Endothelial cell of umbilical vein (primary cell): ENCODE measurements at regions not wholly inside any gene's neighbourhood (a gene's known extent, or its start where the extent isn't known, plus 50 kb on each side); places are given as distances from the start of the nearest gene placed in this dataset.

Experiments used
- BruUV-seq: library from RNA; stranded (reverse); fragments of 400-500 nt; replicated peaks from 2 replicates; lab custom pipeline; 2021; lab: Mats Ljungman, UMichigan
- CTCF ChIA-PET: fragments of 300-600, 350-600 bp; sonication (Branson Sonifier 250); formaldehyde crosslinking; loops from one replicate; lab custom pipeline; 2021; ENCODE audit warnings: antibody characterized with exemption, inconsistent platforms; lab: Charles Lee
- POLR2A ChIA-PET: fragments of 300-600, 350-600 bp; sonication (Branson Sonifier 250); formaldehyde crosslinking; loops from one replicate; lab custom pipeline; 2021; ENCODE audit warnings: antibody characterized with exemption, inconsistent platforms; lab: Charles Lee
- DNase-seq: peaks from one replicate; pipeline ENCODE4 v3.0.0-alpha.2; 2011; ENCODE audit warnings: low read depth, low spot score
- FAIRE-seq: peaks from 2 replicates; lab custom pipeline; 2011; peaks lifted over from hg19 to GRCh38; lab: Jason Lieb, UNC
- H2AFZ ChIP-seq: 2 replicates; pipeline ENCODE4 v1.6.0; 2012; ENCODE audit warnings: low read depth, low read length, control low read depth, inconsistent platforms
- H3K27ac ChIP-seq: 2 replicates; pipeline ENCODE4 v1.5.1; 2011; ENCODE audit warnings: low read depth, mild to moderate bottlenecking, control low read depth, low read length, moderate library complexity; ENCODE audit not compliant: insufficient read depth
- H3K27me3 ChIP-seq, 2 experiments: 2 replicates each; pipeline versions ENCODE4 v1.6.0 to v1.6.1; 2011; ENCODE audit warnings: low read length in 2 of 2, mixed read lengths in 1 of 2; ENCODE audit not compliant: control insufficient read depth in 2 of 2, insufficient read depth in 2 of 2
- H3K36me3 ChIP-seq, 2 experiments: 2 replicates in 1 of 2; 3 replicates in 1 of 2; pipeline ENCODE4 v1.5.1; 2011; ENCODE audit warnings: low read length in 2 of 2, mild to moderate bottlenecking in 1 of 2, moderate library complexity in 1 of 2; ENCODE audit not compliant: control insufficient read depth in 2 of 2, insufficient read depth in 2 of 2; ENCODE audit errors: extremely low read depth in 1 of 2
- H3K4me1 ChIP-seq: 3 replicates; pipeline ENCODE4 v1.5.1; 2011; ENCODE audit warnings: mild to moderate bottlenecking, low read length; ENCODE audit not compliant: control insufficient read depth, insufficient read depth; ENCODE audit errors: extremely low read depth
- H3K4me2 ChIP-seq: 2 replicates; pipeline ENCODE4 v1.6.1; 2011; ENCODE audit warnings: low read length, control low read depth, mixed read lengths; ENCODE audit not compliant: insufficient read depth
- H3K4me3 ChIP-seq, 3 experiments: fragments of 200-600 bp in 1 of 3; sonication (generic), shearing (Covaris generic) in 1 of 3; replicated peaks in 1 of 3; 2 replicates each; pipeline ENCODE4 v1.5.1; 2011 to 2016; ENCODE audit warnings: control low read depth in 3 of 3, low read length in 3 of 3, mild to moderate bottlenecking in 2 of 3, inconsistent platforms in 1 of 3, low read depth in 1 of 3, moderate library complexity in 1 of 3; ENCODE audit not compliant: insufficient read depth in 1 of 3
- H3K79me2 ChIP-seq: 2 replicates; pipeline ENCODE4 v1.6.0; 2012; ENCODE audit warnings: low read length, inconsistent platforms; ENCODE audit not compliant: control insufficient read depth, insufficient read depth
- H3K9ac ChIP-seq: replicated peaks from 2 replicates; pipeline ENCODE3; 2011; ENCODE audit warnings: low read length, control low read depth; ENCODE audit not compliant: insufficient read depth; ENCODE audit errors: extremely low read depth
- H3K9me1 ChIP-seq: replicated peaks from 3 replicates; pipeline ENCODE4 v1.6.0; 2011; ENCODE audit warnings: mild to moderate bottlenecking, low read length; ENCODE audit not compliant: control insufficient read depth, insufficient read depth; ENCODE audit errors: extremely low read depth
- H3K9me3 ChIP-seq: replicated peaks from 2 replicates; pipeline ENCODE4 v1.5.1; 2012; ENCODE audit warnings: low read length, inconsistent platforms; ENCODE audit not compliant: control insufficient read depth, insufficient read depth
- H4K20me1 ChIP-seq: replicated peaks from 2 replicates; pipeline ENCODE3; 2011; ENCODE audit warnings: mild to moderate bottlenecking, low read length; ENCODE audit not compliant: control insufficient read depth, insufficient read depth; ENCODE audit errors: extremely low read depth
- CTCF ChIP-seq, 2 donors: IDR thresholded peaks; 1 replicate in 1 of 2; 2 replicates in 1 of 2; pipeline ENCODE4 v1.5.1; 2011; ENCODE audit warnings: low read length in 2 of 2, mild to moderate bottlenecking in 2 of 2, moderate library complexity in 2 of 2, control low read depth in 1 of 2, inconsistent platforms in 1 of 2, low read depth in 1 of 2; ENCODE audit not compliant: insufficient read depth in 1 of 2; ENCODE audit errors: extremely low read depth in 1 of 2
- EZH2 ChIP-seq: IDR thresholded peaks from 2 replicates; pipeline ENCODE4 v1.6.1; 2012; ENCODE audit warnings: borderline replicate concordance, low read depth, mild to moderate bottlenecking, moderate library complexity, low read length, inconsistent platforms; ENCODE audit not compliant: severe bottlenecking
- FOS ChIP-seq: IDR thresholded peaks from 2 replicates; pipeline ENCODE4 v1.6.1; 2011; ENCODE audit warnings: mild to moderate bottlenecking, low read length, moderate library complexity, borderline replicate concordance; ENCODE audit not compliant: insufficient read depth
- GATA2 ChIP-seq: IDR thresholded peaks from 2 replicates; pipeline ENCODE4 v1.7.0; 2011; ENCODE audit warnings: low read depth, mild to moderate bottlenecking, moderate library complexity, mixed read lengths, low read length; ENCODE audit not compliant: insufficient read length, insufficient read depth
- POLR2A ChIP-seq: IDR thresholded peaks from 2 replicates; pipeline ENCODE4 v1.6.1; 2012; ENCODE audit warnings: low read depth, mild to moderate bottlenecking, control low read depth, low read length
- POLR2AphosphoS5 ChIP-seq: IDR thresholded peaks from 2 replicates; pipeline ENCODE4 v1.6.1; 2012; ENCODE audit warnings: low read depth, mild to moderate bottlenecking, control low read depth, low read length, moderate library complexity; ENCODE audit not compliant: insufficient read depth
- dilution Hi-C: fragments of 300-500 bp; cut with MboI; formaldehyde crosslinking; loops from one replicate; pipeline ENCODE4 v1.15.0; 2019; ENCODE audit warnings: low sequenced_read_pairs; ENCODE audit not compliant: extremely low pct_ligation_motif_present
- intact Hi-C: fragments of 100-400 bp; cut with micrococcal nuclease; formaldehyde crosslinking; loops from one replicate; pipeline ENCODE4 v1.10.0; 2022
- TF ChIP-seq, protein P1 (sequence below): IDR thresholded peaks from 2 replicates; pipeline ENCODE4 v1.6.1; 2011; ENCODE audit not compliant: insufficient read depth, insufficient read length

GRCh38 chr10:61184429-61184828 is 240.4 kb upstream of the RHOBTB1 start:
- FAIRE-seq (no peak), DNase-seq (no peak)
- H3K27me3 ChIP-seq: no peaks in the 10 kb centered on the region
- intact Hi-C loops: no loop called here
- H3K9ac ChIP-seq: no peak overlapping the region
- H3K4me1 ChIP-seq: no peaks in the 10 kb centered on the region
- ChIA-PET POLR2A (no interaction called here), CTCF (interaction anchor here (1.0 to 1.5 kb wide), 2 partner anchors 15 to 43 kb away, joined by 3 to 4 read pairs; no protein-coding TSS in a partner anchor)
- H3K9me3 ChIP-seq: no peaks in the 10 kb centered on the region
- H3K27ac ChIP-seq: no peak overlapping the region
- H3K4me3 ChIP-seq: no peak overlapping the region
- TF ChIP-seq CTCF (IDR thresholded peaks at IDR 0.05; ENCODE audit: extremely low read depth in 1 of 2, insufficient read depth in 1 of 2, low read depth in 1 of 2, low read length in 2 of 2) (no peak), POLR2AphosphoS5 (no peak), POLR2A (no peak), EZH2 (no peak), GATA2 (no peak)
- TF ChIP-seq, protein P1, sequence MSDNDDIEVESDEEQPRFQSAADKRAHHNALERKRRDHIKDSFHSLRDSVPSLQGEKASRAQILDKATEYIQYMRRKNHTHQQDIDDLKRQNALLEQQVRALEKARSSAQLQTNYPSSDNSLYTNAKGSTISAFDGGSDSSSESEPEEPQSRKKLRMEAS: no peak
- H4K20me1 ChIP-seq: no peaks in the 10 kb centered on the region
- no peaks in the 10 kb centered on the region for H3K36me3 ChIP-seq
- dilution Hi-C loops: no loop called here
- H3K4me2 ChIP-seq: no peak overlapping the region
- no TSS peak for BruUV-seq
- H2AFZ ChIP-seq: no peak overlapping the region
- no peaks in the 10 kb centered on the region for H3K79me2 ChIP-seq
- H3K9me1 ChIP-seq: no peaks in the 10 kb centered on the region

- intact Hi-C loops (no loop called here), dilution Hi-C loops (no loop called here)
- H3K4me2 ChIP-seq: no peak overlapping the region
- TF ChIP-seq POLR2AphosphoS5 (no peak), FOS (no peak)
- no peak overlapping the region for H3K9ac ChIP-seq
- FAIRE-seq (no peak), DNase-seq (no peak)
- no peak overlapping the region for H3K4me3 ChIP-seq
- no peak overlapping the region for H3K27ac ChIP-seq
- no peaks in the 10 kb centered on the region for H3K27me3 ChIP-seq
- H4K20me1 ChIP-seq: no peaks in the 10 kb centered on the region
- no peaks in the 10 kb centered on the region for H3K36me3 ChIP-seq
- H3K9me1 ChIP-seq: no peaks in the 10 kb centered on the region
- BruUV-seq: no TSS peak
- no peaks in the 10 kb centered on the region for H3K4me1 ChIP-seq
- POLR2A ChIA-PET: no interaction called here
- no peaks in the 10 kb centered on the region for H3K79me2 ChIP-seq
- CTCF ChIA-PET: interaction anchor here (1.0 to 1.5 kb wide), 2 partner anchors 15 to 43 kb away, joined by 3 to 4 read pairs; no protein-coding TSS in a partner anchor
- H2AFZ ChIP-seq: no peak overlapping the region
- H3K9me3 ChIP-seq: no peaks in the 10 kb centered on the region
Measured at GRCh38 chr10:61183967-61184366, 240.0 kb upstream of the RHOBTB1 start.
